ENCODE measurements at regions not wholly inside any gene's neighbourhood (a gene's known extent, or its start where the extent isn't known, plus 50 kb on each side); places are given as distances from the start of the nearest gene placed in this dataset.

DNA sequence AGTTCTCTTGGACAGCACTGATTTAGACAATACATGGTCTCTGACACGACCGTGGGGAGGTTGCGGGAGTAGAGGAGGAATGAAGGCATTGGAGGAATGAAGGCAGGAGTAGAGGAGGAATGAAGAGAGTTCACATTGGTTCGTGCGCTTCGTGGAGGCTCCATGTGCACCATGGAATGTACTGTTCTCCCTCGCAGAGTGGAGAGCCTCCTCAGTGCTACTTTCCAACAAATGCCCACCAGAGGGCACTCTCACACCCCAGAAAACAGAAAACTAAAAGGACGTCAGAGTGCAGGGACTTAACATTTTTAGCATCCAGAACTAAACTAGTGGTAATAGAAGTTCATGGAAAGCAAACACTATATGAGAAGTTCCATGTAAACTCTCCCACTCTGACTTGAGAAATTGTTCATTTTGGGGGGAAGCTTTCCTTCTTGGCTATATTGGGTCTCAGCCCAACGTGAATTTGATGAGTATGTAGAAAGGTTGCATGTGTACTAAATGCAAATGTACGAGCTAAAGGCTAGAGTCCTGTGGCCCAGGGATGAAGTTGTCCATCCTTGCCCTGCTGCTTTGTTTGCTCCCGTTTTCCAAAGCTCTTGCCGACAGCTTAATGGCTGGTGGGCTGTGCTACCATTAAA, 211.6 kb downstream of the LMX1A start (continued):
- TF ChIP-seq, protein P1, sequence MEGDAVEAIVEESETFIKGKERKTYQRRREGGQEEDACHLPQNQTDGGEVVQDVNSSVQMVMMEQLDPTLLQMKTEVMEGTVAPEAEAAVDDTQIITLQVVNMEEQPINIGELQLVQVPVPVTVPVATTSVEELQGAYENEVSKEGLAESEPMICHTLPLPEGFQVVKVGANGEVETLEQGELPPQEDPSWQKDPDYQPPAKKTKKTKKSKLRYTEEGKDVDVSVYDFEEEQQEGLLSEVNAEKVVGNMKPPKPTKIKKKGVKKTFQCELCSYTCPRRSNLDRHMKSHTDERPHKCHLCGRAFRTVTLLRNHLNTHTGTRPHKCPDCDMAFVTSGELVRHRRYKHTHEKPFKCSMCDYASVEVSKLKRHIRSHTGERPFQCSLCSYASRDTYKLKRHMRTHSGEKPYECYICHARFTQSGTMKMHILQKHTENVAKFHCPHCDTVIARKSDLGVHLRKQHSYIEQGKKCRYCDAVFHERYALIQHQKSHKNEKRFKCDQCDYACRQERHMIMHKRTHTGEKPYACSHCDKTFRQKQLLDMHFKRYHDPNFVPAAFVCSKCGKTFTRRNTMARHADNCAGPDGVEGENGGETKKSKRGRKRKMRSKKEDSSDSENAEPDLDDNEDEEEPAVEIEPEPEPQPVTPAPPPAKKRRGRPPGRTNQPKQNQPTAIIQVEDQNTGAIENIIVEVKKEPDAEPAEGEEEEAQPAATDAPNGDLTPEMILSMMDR (IDR thresholded peaks at IDR 0.05 in 2 of 3, conservative IDR thresholded peaks at IDR 0.05 in 1 of 3; ENCODE audit: insufficient read depth in 2 of 3, low read depth in 1 of 3, low read length in 3 of 3) = peak; percentile 61 to 79 (median 77)
- TF ChIP-seq EP300 (IDR thresholded peaks at IDR 0.05; ENCODE audit: low read length) (no peak), MTF1 (CRISPR knock-in tag; IDR thresholded peaks at IDR 0.05; ENCODE audit: borderline replicate concordance) (no peak), SMC3 (conservative IDR thresholded peaks at IDR 0.05; ENCODE audit: insufficient read depth, low read depth, low read length) (peak; percentile 32)
- TF ChIP-seq, protein P2, sequence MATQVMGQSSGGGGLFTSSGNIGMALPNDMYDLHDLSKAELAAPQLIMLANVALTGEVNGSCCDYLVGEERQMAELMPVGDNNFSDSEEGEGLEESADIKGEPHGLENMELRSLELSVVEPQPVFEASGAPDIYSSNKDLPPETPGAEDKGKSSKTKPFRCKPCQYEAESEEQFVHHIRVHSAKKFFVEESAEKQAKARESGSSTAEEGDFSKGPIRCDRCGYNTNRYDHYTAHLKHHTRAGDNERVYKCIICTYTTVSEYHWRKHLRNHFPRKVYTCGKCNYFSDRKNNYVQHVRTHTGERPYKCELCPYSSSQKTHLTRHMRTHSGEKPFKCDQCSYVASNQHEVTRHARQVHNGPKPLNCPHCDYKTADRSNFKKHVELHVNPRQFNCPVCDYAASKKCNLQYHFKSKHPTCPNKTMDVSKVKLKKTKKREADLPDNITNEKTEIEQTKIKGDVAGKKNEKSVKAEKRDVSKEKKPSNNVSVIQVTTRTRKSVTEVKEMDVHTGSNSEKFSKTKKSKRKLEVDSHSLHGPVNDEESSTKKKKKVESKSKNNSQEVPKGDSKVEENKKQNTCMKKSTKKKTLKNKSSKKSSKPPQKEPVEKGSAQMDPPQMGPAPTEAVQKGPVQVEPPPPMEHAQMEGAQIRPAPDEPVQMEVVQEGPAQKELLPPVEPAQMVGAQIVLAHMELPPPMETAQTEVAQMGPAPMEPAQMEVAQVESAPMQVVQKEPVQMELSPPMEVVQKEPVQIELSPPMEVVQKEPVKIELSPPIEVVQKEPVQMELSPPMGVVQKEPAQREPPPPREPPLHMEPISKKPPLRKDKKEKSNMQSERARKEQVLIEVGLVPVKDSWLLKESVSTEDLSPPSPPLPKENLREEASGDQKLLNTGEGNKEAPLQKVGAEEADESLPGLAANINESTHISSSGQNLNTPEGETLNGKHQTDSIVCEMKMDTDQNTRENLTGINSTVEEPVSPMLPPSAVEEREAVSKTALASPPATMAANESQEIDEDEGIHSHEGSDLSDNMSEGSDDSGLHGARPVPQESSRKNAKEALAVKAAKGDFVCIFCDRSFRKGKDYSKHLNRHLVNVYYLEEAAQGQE (IDR thresholded peaks at IDR 0.05; ENCODE audit: borderline replicate concordance) = peak; percentile 37; the same call in 1 of the 2 replicates
- TF ChIP-seq, protein P2 (CRISPR knock-in tag; IDR thresholded peaks at IDR 0.05; ENCODE audit: low read depth) = no peak
- TF ChIP-seq, protein P3, sequence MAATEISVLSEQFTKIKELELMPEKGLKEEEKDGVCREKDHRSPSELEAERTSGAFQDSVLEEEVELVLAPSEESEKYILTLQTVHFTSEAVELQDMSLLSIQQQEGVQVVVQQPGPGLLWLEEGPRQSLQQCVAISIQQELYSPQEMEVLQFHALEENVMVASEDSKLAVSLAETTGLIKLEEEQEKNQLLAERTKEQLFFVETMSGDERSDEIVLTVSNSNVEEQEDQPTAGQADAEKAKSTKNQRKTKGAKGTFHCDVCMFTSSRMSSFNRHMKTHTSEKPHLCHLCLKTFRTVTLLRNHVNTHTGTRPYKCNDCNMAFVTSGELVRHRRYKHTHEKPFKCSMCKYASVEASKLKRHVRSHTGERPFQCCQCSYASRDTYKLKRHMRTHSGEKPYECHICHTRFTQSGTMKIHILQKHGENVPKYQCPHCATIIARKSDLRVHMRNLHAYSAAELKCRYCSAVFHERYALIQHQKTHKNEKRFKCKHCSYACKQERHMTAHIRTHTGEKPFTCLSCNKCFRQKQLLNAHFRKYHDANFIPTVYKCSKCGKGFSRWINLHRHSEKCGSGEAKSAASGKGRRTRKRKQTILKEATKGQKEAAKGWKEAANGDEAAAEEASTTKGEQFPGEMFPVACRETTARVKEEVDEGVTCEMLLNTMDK (IDR thresholded peaks at IDR 0.05; ENCODE audit: borderline replicate concordance, insufficient read depth, low read depth, low read length, poor library complexity, severe bottlenecking) = peak; percentile 7
